ENCODE measurements at regions not wholly inside any gene's neighbourhood (a gene's known extent, or its start where the extent isn't known, plus 50 kb on each side); places are given as distances from the start of the nearest gene placed in this dataset.

DNA sequence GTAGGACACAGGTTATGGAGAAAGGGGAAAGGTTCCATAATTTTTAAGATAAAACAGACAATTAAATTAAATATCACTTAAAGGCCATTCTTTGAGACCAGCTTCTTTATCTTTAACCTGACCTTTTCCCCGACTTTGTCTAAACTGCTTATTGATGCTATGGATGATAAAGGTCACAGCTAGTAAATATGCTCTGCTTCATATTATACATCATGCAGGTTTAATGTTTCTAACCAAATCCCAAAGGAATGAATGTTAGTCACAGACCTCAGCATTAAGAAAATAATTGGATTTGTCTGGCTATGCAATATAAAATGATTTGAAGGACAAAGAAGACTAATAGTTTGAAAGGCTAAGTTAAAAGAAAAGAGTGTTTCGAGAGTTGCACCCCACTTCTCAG lies 147.6 kb downstream of the ST8SIA4 start:
- no peak overlapping the region for H3K4me3 ChIP-seq (ENCODE audit: insufficient read depth, low read depth, low read length)
- no peaks in the 10 kb centered on the region for H3K4me1 ChIP-seq (ENCODE audit: insufficient read depth, low read length)
- H3K27ac ChIP-seq (ENCODE audit: low read depth, low read length) = no peak overlapping the region
- H3K79me2 ChIP-seq (ENCODE audit: insufficient read depth, low read length) = no peaks in the 10 kb centered on the region
- Mint-ChIP-seq H3K36me3 (ENCODE audit: low read depth, unreplicated experiment) (no peaks in the 10 kb centered on the region), H3K27me3 (ENCODE audit: low read depth, unreplicated experiment) (peaks cover 3% of the 10 kb centered on the region), H3K4me1 (ENCODE audit: low read depth, unreplicated experiment) (no peaks in the 10 kb centered on the region), H3K4me3 (ENCODE audit: unreplicated experiment) (no peak overlapping the region), H3K9me3 (ENCODE audit: unreplicated experiment) (no peaks in the 10 kb centered on the region), H3K27ac (ENCODE audit: unreplicated experiment) (no peak overlapping the region)
- H3K36me3 ChIP-seq (ENCODE audit: insufficient read depth, low read length) = no peaks in the 10 kb centered on the region
- no peak overlapping the region for H2AFZ ChIP-seq (ENCODE audit: low read depth, low read length)
- no peaks in the 10 kb centered on the region for H3K9me3 ChIP-seq (ENCODE audit: insufficient read depth, low read depth, low read length)
- no peak for DNase-seq (ENCODE audit: low read depth)
- no peaks in the 10 kb centered on the region for H4K20me1 ChIP-seq (ENCODE audit: insufficient read depth, low read length)
- TF ChIP-seq, protein P1, sequence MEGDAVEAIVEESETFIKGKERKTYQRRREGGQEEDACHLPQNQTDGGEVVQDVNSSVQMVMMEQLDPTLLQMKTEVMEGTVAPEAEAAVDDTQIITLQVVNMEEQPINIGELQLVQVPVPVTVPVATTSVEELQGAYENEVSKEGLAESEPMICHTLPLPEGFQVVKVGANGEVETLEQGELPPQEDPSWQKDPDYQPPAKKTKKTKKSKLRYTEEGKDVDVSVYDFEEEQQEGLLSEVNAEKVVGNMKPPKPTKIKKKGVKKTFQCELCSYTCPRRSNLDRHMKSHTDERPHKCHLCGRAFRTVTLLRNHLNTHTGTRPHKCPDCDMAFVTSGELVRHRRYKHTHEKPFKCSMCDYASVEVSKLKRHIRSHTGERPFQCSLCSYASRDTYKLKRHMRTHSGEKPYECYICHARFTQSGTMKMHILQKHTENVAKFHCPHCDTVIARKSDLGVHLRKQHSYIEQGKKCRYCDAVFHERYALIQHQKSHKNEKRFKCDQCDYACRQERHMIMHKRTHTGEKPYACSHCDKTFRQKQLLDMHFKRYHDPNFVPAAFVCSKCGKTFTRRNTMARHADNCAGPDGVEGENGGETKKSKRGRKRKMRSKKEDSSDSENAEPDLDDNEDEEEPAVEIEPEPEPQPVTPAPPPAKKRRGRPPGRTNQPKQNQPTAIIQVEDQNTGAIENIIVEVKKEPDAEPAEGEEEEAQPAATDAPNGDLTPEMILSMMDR (IDR thresholded peaks at IDR 0.05; ENCODE audit: insufficient read depth, low read depth, low read length) = no peak
- TF ChIP-seq EZH2 (IDR thresholded peaks at IDR 0.05; ENCODE audit: insufficient read depth, low read length) = no peak
- FAIRE-seq = no peak
- H3K9ac ChIP-seq (ENCODE audit: low read length) = no peak overlapping the region
- H3K4me2 ChIP-seq (ENCODE audit: low read length) = no peak overlapping the region
- H3K27me3 ChIP-seq (ENCODE audit: insufficient read depth, low read length) = no peaks in the 10 kb centered on the region
